Peyer's patch (tissue), 4 donors: ENCODE measurements at regions not wholly inside any gene's neighbourhood (a gene's known extent, or its start where the extent isn't known, plus 50 kb on each side); places are given as distances from the start of the nearest gene placed in this dataset.
"Not testable (repeated sequence)": the region's sequence is repeated elsewhere in the genome, so short reads cannot be mapped to it uniquely, and the experiment has no call there.

ENCODE experiments used
- DNase-seq, 3 donors: peaks; one replicate each; pipeline ENCODE4 v3.0.0-alpha.2; 2017 to 2019
- H3K27ac ChIP-seq, 4 donors: fragments of 200-600 bp; sonication (generic); one replicate each; pipeline ENCODE4 v1.5.1; 2016 to 2019
- H3K27me3 ChIP-seq, 2 donors: fragments of 200-600 bp; sonication (generic); one replicate each; pipeline ENCODE4 v1.5.1; 2019
- H3K36me3 ChIP-seq, 3 donors: fragments of 200-600 bp; sonication (generic); one replicate each; pipeline ENCODE4 v1.5.1; 2016 to 2019
- H3K4me1 ChIP-seq, 4 donors: fragments of 200-600 bp; sonication (generic); one replicate each; pipeline ENCODE4 v1.5.1; 2016 to 2019
- H3K4me3 ChIP-seq, 4 donors: fragments of 200-600 bp; sonication (generic); 1 replicate in 3 of 4; 2 replicates in 1 of 4; pipeline ENCODE4 v1.5.1; 2016 to 2019; ENCODE audit warnings: mild to moderate bottlenecking in 1 of 4
- H3K9me3 ChIP-seq, 4 donors: fragments of 200-600 bp; sonication (generic); one replicate each; pipeline ENCODE4 v1.5.1; 2016 to 2019; ENCODE audit warnings: mild to moderate bottlenecking in 1 of 4
- POLR2A ChIP-seq, 2 donors: fragments of 450-650 bp; IDR thresholded peaks; one replicate each; pipeline ENCODE4 v1.5.1; 2017; ENCODE audit warnings: antibody characterized with exemption in 2 of 2, mild to moderate bottlenecking in 2 of 2, moderate library complexity in 2 of 2
- TF ChIP-seq, protein P1 (sequence below), 6 experiments: fragments of 450-650 bp in 4 of 6; fragments of 200-600 bp in 2 of 6; sonication (generic) in 1 of 6; IDR thresholded peaks; one replicate each; pipeline ENCODE4 v1.5.1; 2017 to 2019; ENCODE audit warnings: antibody characterized with exemption in 6 of 6, mild to moderate bottlenecking in 3 of 6, moderate library complexity in 1 of 6

DNA sequence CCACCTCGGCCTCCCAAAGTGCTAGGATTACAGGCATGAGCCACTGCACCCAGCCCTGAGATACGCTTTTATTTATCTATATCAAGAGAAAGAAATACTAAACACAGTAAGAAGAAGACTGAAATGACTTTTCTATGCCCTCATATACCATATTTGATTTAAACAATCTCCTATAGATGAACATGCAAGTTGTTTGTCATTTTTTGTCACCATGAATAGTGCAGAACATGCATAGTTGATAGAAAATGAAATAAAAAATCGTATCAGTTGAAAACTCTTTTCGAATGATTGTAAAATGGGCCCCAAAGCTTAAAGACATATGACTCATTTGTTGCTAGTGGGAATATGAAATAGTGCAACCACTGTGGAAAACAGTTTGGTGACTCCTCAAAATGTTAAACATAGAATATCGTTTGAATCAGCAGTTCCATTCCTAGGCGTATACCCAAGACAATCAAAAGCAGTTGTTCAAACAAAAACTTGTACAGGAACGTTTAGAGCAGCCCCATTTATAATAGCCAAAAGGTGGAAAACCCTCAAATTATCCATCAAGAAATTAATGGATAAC lies 61.4 kb upstream of the ANKH start:
- Histone ChIP-seq H3K27ac (no peak overlapping the region), H3K27me3 (no peaks in the 10 kb centered on the region), H3K4me1 (peaks cover 0 to 9% (median 0%) of the 10 kb centered on the region in 4 donors), H3K36me3 (no peaks in the 10 kb centered on the region), H3K9me3 (no peaks in the 10 kb centered on the region), H3K4me3 (no peak overlapping the region)
- TF ChIP-seq POLR2A (IDR thresholded peaks at IDR 0.05) = no peak
- TF ChIP-seq, protein P1, sequence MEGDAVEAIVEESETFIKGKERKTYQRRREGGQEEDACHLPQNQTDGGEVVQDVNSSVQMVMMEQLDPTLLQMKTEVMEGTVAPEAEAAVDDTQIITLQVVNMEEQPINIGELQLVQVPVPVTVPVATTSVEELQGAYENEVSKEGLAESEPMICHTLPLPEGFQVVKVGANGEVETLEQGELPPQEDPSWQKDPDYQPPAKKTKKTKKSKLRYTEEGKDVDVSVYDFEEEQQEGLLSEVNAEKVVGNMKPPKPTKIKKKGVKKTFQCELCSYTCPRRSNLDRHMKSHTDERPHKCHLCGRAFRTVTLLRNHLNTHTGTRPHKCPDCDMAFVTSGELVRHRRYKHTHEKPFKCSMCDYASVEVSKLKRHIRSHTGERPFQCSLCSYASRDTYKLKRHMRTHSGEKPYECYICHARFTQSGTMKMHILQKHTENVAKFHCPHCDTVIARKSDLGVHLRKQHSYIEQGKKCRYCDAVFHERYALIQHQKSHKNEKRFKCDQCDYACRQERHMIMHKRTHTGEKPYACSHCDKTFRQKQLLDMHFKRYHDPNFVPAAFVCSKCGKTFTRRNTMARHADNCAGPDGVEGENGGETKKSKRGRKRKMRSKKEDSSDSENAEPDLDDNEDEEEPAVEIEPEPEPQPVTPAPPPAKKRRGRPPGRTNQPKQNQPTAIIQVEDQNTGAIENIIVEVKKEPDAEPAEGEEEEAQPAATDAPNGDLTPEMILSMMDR (IDR thresholded peaks at IDR 0.05) = no peak
- DNase-seq = no peak

DNA sequence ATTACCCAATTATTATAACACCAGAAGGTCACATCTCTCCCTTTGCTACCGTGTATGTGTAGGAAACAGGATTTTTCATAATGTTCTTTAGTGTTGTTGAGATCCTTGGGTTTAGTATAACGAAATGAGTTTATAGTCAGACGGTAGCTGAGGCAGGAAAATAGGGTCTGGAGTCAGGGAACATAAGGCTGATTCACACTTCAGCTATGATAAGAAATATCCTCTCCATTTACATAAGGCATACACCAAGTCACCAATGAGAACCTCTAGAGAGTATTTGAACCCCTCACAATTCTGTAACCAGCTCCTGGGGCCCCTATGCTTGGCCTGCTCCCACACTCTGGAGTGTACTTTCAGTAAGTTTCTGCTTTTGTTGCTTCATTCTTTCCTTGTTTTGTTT lies 58.9 kb upstream of the ANKH start:
- TF ChIP-seq, protein P1 (IDR thresholded peaks at IDR 0.05) = no peak
- TF ChIP-seq POLR2A (IDR thresholded peaks at IDR 0.05) = no peak
- H3K36me3 ChIP-seq = no peaks in the 10 kb centered on the region
- no peaks in the 10 kb centered on the region for H3K4me1 ChIP-seq

DNA sequence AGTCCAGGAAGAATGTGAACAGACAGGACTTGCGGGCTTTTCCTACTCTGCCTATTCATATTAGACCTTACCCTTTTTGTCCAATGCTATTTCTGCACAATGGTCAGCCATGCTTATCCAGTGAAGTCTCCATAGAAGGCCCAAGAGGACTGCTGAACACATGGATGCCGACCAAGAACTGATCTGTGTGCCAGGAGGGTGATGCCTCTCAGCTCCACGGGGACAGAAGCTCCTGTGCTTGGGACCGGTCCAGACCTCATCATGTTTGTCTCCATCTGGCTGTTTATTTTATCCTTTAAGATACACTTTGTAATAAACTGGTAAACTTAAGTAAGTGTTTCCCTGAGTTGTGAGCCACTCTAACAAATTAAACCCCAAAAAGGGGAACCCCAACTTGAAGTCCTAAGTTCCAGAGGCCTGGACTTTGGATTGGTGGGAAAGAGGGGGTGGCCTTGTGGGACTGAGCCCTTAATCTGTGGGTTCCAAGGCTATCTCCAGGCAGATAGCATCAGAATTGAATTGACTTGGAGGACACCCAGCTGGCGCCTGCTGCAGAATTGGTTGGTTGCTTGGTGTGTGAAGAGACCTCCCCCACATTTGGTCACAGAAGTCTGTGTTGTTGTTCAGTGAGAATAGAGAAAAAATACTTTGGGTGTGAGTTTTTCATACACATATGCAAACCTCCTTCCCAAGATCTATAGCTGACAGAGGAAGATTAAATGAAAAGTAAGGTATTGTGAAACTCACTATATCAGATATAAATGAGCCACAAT lies 57.9 kb upstream of the ANKH start:
- DNase-seq = no peak
- H3K9me3 ChIP-seq = no peaks in the 10 kb centered on the region
- no peak overlapping the region for H3K27ac ChIP-seq
- H3K36me3 ChIP-seq = no peaks in the 10 kb centered on the region
- no peaks in the 10 kb centered on the region for H3K4me1 ChIP-seq
- H3K27me3 ChIP-seq = no peaks in the 10 kb centered on the region
- H3K4me3 ChIP-seq = no peak overlapping the region
- TF ChIP-seq, protein P1 (IDR thresholded peaks at IDR 0.05) = no peak
- no peak for TF ChIP-seq POLR2A (IDR thresholded peaks at IDR 0.05)

More for the DNA sequence above, 58.9 kb upstream of the ANKH start:
- no peak for DNase-seq
- no peaks in the 10 kb centered on the region for H3K9me3 ChIP-seq
- no peak overlapping the region for H3K4me3 ChIP-seq
- H3K27ac ChIP-seq = no peak overlapping the region
- H3K27me3 ChIP-seq = no peaks in the 10 kb centered on the region

DNA sequence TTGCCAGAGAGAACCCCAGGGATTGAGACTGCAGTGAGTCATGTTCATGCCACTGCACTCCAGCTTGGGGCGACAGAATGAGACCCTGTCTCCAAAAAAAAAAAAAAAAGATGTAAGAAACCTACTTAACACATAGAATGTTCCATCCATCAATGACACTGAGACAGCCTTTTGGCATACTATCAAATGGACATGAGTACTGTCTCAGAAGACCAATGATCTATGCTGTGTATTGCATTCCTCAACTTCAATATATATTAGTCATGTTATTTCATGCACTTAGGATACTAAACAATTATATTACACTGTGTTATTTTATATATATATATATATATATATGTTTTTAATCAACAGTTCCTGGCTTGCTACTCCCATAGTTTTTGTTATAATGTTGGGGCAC lies 57.1 kb upstream of the ANKH start:
- Histone ChIP-seq H3K4me3 (no peak overlapping the region), H3K9me3 (no peaks in the 10 kb centered on the region)
- TF ChIP-seq, protein P1 (IDR thresholded peaks at IDR 0.05) = no peak
- no peak for TF ChIP-seq POLR2A (IDR thresholded peaks at IDR 0.05)

DNA sequence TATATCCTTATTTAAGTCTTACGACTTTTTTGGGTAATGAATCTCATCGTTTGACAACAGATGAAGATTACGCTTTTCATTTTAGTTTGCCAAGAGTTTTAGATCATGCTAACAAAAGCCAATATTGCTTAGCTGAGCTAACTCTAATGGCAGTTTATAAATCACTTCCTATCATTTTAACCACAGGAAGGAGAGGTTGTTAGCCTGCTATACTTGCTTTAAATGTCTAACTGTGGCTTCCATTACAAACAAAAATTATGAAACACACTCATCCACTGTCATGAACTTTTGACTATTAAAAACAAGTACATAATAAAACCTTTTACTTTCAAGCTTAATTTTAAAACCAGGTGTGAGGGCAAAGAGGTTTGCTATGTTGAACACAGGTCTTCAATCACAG lies 53.7 kb upstream of the ANKH start:
- no peak for TF ChIP-seq POLR2A (IDR thresholded peaks at IDR 0.05)
- TF ChIP-seq, protein P1 (IDR thresholded peaks at IDR 0.05) = no peak
- no peaks in the 10 kb centered on the region for H3K9me3 ChIP-seq
- no peaks in the 10 kb centered on the region for H3K27me3 ChIP-seq
- no peak overlapping the region for H3K4me3 ChIP-seq
- DNase-seq = no peak
- H3K4me1 ChIP-seq = no peaks in the 10 kb centered on the region
- no peak overlapping the region for H3K27ac ChIP-seq
- H3K36me3 ChIP-seq = no peaks in the 10 kb centered on the region

More for the DNA sequence above, 57.1 kb upstream of the ANKH start:
- no peaks in the 10 kb centered on the region for H3K4me1 ChIP-seq
- H3K27me3 ChIP-seq = no peaks in the 10 kb centered on the region
- DNase-seq = no peak
- no peak overlapping the region for H3K27ac ChIP-seq
- no peaks in the 10 kb centered on the region for H3K36me3 ChIP-seq

DNA sequence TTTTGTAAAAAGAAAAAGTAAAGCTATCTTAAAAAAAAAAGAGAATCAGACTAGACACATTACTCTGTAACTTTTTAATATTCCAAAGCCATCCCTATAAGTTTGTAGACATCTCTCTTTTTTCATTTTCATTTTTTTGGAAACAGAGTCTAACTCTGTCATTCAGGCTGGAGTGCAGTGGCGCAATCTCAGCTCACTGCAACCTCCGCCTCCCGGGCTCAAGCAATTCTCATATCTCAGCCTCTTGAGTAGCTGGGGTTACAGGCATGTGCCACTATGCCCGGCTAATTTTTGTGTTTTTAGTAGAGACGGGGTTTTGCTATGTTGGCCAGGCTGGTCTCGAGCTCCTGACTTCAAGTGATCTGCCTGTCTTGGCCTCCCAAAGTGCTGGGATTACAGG lies 51.4 kb upstream of the ANKH start:
- H3K4me3 ChIP-seq, H3K36me3 ChIP-seq, DNase-seq, H3K4me1 ChIP-seq, H3K27me3 ChIP-seq, H3K9me3 ChIP-seq, H3K27ac ChIP-seq: not testable (repeated sequence)
